ENCODE measurements at regions not wholly inside any gene's neighbourhood (a gene's known extent, or its start where the extent isn't known, plus 50 kb on each side); places are given as distances from the start of the nearest gene placed in this dataset.
"Not testable (repeated sequence)": the region's sequence is repeated elsewhere in the genome, so short reads cannot be mapped to it uniquely, and the experiment has no call there.

DNA sequence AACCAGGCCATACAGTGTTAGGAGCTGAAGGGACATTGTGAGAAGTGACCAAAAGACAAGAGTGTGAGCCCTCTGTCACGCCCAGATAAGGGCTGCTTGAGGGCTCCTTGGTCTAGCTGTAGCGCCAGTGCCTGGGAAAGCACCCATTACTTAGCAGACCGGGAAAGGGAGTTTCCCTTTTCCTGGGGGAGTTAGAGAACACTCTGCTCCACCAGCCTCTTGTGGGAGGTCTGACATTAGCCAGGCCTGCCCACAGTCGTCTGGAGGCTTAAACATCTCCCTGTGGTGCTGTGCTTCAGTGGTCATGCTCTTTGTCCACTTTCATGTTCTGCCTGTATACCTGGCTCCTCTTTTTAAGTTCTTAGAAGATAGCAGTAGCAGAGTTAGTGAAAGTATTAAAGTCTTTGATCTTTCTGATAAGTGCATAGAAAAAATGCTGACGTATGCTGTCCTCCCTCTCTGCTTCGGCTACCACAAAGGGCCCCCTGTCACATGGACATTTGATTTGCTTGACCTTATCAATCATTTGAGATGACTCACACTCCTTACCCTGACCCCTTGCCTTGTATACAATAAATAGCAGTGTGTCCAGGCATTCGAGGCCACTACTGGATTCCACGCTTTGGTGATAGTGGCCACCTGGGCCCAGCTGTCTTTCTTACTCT lies 201.5 kb upstream of the ECI2 start:
- no peak overlapping the region for H3K4me3 ChIP-seq (ENCODE audit: low read depth, low read length)
- in situ Hi-C loops (cut with HindIII; ENCODE audit: low sequenced_read_pairs): no loop called here
- TF ChIP-seq, protein P1, sequence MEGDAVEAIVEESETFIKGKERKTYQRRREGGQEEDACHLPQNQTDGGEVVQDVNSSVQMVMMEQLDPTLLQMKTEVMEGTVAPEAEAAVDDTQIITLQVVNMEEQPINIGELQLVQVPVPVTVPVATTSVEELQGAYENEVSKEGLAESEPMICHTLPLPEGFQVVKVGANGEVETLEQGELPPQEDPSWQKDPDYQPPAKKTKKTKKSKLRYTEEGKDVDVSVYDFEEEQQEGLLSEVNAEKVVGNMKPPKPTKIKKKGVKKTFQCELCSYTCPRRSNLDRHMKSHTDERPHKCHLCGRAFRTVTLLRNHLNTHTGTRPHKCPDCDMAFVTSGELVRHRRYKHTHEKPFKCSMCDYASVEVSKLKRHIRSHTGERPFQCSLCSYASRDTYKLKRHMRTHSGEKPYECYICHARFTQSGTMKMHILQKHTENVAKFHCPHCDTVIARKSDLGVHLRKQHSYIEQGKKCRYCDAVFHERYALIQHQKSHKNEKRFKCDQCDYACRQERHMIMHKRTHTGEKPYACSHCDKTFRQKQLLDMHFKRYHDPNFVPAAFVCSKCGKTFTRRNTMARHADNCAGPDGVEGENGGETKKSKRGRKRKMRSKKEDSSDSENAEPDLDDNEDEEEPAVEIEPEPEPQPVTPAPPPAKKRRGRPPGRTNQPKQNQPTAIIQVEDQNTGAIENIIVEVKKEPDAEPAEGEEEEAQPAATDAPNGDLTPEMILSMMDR (IDR thresholded peaks at IDR 0.05; ENCODE audit: low read depth, low read length): no peak
- no peak for DNase-seq (ENCODE audit: low read depth, low spot score)

GRCh38 chr6:4336084-4336483 lies 200.7 kb upstream of the ECI2 start:
- H3K4me3 ChIP-seq (ENCODE audit: low read depth, low read length): no peak overlapping the region
- no peak for DNase-seq (ENCODE audit: low read depth, low spot score)
- in situ Hi-C loops (cut with HindIII; ENCODE audit: low sequenced_read_pairs): no loop called here
- TF ChIP-seq, protein P1 (IDR thresholded peaks at IDR 0.05; ENCODE audit: low read depth, low read length): no peak

DNA sequence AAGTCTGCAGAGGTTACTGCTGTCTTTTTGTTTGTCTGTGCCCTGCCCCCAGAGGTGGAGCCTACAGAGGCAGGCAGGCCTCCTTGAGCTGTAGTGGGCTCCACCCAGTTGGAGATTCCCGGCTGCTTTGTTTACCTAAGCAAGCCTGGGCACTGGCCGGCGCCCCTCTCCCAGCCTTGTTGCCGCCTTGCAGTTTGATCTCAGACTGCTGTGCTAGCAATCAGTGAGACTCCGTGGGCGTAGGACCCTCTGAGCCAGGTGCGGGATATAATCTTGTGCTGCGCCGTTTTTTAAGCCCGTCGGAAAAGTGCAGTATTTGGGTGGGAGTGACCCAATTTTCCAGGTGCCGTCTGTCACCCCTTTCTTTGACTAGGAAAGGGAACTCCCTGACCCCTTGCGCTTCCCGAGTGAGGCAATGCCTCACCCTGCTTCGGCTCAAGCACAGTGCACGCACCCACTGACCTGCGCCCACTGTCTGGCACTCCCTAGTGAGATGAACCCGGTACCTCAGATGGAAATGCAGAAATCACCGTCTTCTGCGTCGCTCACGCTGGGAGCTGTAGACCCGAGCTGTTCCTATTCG lies 198.9 kb upstream of the ECI2 start:
- DNase-seq (ENCODE audit: low read depth, low spot score); in situ Hi-C loops (cut with HindIII; ENCODE audit: low sequenced_read_pairs); H3K4me3 ChIP-seq (ENCODE audit: low read depth, low read length): not testable (repeated sequence)

- in situ Hi-C loops (cut with HindIII; ENCODE audit: low sequenced_read_pairs): no loop called here
- H3K4me3 ChIP-seq (ENCODE audit: low read depth, low read length): no peak overlapping the region
- DNase-seq (ENCODE audit: low read depth, low spot score): no peak
- TF ChIP-seq, protein P1 (IDR thresholded peaks at IDR 0.05; ENCODE audit: low read depth, low read length): no peak
These were observed 192.5 kb upstream of the ECI2 start for GRCh38 chr6:4327841-4328240.

- DNase-seq (ENCODE audit: low read depth, low spot score): no peak
- TF ChIP-seq, protein P1 (IDR thresholded peaks at IDR 0.05; ENCODE audit: low read depth, low read length): no peak
- no peak overlapping the region for H3K4me3 ChIP-seq (ENCODE audit: low read depth, low read length)
- in situ Hi-C loops (cut with HindIII; ENCODE audit: low sequenced_read_pairs): no loop called here
These were observed 189.4 kb upstream of the ECI2 start for GRCh38 chr6:4324746-4325145.

GRCh38 chr6:4323322-4323721 lies 187.9 kb upstream of the ECI2 start:
- no peak for DNase-seq (ENCODE audit: low read depth, low spot score)
- H3K4me3 ChIP-seq (ENCODE audit: low read depth, low read length): no peak overlapping the region
- in situ Hi-C loops (cut with HindIII; ENCODE audit: low sequenced_read_pairs): no loop called here
- TF ChIP-seq, protein P1 (IDR thresholded peaks at IDR 0.05; ENCODE audit: low read depth, low read length): no peak

GRCh38 chr6:4322846-4323309 lies 187.5 kb upstream of the ECI2 start:
- H3K4me3 ChIP-seq (ENCODE audit: low read depth, low read length): no peak overlapping the region
- TF ChIP-seq, protein P1 (IDR thresholded peaks at IDR 0.05; ENCODE audit: low read depth, low read length): no peak
- no peak for DNase-seq (ENCODE audit: low read depth, low spot score)
- in situ Hi-C loops (cut with HindIII; ENCODE audit: low sequenced_read_pairs): no loop called here
